Testis (tissue), 2 donors: ENCODE measurements at regions not wholly inside any gene's neighbourhood (a gene's known extent, or its start where the extent isn't known, plus 50 kb on each side); places are given as distances from the start of the nearest gene placed in this dataset.

Source experiments
- POLR2A ChIP-seq: fragments of 450-650 bp; IDR thresholded peaks from one replicate; pipeline ENCODE4 v1.6.1; 2017; ENCODE audit warnings: antibody characterized with exemption, mild to moderate bottlenecking, moderate library complexity
- TF ChIP-seq, protein P1 (sequence below), 3 experiments: fragments of 450-650 bp in 2 of 3; fragments of 200-600 bp in 1 of 3; sonication (generic) in 1 of 3; IDR thresholded peaks; one replicate each; pipeline ENCODE4 v1.5.1; 2016 to 2019; ENCODE audit warnings: antibody characterized with exemption in 3 of 3, mild to moderate bottlenecking in 2 of 3, moderate library complexity in 1 of 3

DNA sequence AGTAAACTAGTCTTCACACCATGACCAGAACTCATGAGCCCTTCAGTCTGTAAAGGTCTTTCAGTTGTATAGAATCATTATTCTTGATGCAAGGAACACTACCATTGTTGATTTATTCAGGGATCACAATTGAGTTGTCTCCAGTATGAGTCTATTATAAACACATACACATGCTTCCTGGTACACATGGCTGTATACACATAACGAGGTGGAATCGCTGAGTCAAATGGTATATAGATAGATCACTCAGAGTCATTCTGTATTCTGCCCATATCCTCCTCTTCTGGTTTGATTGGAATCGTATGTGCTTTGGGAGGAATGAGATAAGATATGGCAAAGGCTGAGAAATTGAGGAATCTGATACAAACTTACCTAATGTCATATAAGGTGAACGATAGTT lies 216.0 kb downstream of the UBE2E3 start:
- TF ChIP-seq, protein P1, sequence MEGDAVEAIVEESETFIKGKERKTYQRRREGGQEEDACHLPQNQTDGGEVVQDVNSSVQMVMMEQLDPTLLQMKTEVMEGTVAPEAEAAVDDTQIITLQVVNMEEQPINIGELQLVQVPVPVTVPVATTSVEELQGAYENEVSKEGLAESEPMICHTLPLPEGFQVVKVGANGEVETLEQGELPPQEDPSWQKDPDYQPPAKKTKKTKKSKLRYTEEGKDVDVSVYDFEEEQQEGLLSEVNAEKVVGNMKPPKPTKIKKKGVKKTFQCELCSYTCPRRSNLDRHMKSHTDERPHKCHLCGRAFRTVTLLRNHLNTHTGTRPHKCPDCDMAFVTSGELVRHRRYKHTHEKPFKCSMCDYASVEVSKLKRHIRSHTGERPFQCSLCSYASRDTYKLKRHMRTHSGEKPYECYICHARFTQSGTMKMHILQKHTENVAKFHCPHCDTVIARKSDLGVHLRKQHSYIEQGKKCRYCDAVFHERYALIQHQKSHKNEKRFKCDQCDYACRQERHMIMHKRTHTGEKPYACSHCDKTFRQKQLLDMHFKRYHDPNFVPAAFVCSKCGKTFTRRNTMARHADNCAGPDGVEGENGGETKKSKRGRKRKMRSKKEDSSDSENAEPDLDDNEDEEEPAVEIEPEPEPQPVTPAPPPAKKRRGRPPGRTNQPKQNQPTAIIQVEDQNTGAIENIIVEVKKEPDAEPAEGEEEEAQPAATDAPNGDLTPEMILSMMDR (IDR thresholded peaks at IDR 0.05), result no peak
- no peak for TF ChIP-seq POLR2A
